SIG-M5 (cell line): ENCODE measurements at regions not wholly inside any gene's neighbourhood (a gene's known extent, or its start where the extent isn't known, plus 50 kb on each side); places are given as distances from the start of the nearest gene placed in this dataset.

Source experiments
- DNase-seq: peaks from one replicate; lab custom pipeline; 2025; lab: John Stamatoyannopoulos, UW

DNA sequence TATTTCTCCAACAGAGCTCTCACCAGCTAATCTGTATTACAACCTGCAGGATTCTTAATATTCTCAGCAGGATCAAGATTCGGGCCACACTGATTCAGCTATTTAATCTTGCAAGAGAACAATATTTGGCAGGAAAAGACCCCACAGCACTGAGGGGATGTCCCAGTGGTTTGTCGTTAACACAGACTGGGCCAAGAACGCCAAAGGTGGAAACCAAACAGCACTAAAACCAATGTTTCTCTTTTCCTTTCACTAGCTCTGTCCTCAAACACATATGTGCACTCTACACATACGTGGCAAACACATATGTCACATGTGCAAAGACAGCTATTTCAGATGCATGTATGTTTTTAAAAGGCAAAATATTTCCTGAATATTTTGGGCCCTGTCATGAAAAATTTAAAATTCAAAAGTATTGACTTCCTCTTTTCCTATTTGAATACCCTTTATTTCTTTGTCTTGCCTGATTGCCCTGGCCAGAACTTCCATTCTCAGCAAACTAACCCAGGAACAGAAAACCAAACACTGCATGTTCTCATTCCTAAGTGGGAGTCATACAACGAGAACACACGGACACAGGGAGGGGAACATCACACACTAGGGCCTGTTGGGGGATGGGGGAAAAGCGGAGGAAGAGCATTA, 51.7 kb upstream of the NEBL start:
- no peak for DNase-seq
